GM04504 (cell line): ENCODE measurements at regions not wholly inside any gene's neighbourhood (a gene's known extent, or its start where the extent isn't known, plus 50 kb on each side); places are given as distances from the start of the nearest gene placed in this dataset.

ENCODE experiments used
- DNase-seq: peaks from one replicate; pipeline ENCODE4 v3.0.0-alpha.2; 2012; ENCODE audit warnings: low read depth

DNA sequence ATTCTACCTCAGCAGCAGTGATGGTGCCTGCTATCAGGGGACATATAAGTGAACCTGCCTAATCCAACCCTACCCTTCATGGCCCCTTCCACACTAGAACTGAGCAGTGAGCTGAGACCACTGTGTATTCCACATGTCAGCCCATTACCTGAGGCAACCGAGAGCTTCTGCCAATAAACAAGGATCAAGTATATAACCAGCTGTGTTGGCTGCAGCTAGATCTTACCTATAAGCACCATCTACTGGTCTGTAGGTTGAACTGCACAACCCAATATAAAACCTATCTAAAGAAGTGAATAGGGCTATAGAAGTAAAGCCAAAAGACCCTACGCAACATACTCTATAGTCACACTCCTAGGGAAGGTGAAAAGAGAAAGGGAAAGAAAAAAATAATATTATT, 376.9 kb downstream of the HHIPL2 start:
- DNase-seq, result peak; percentile 19

GRCh38 chr1:222168621-222169020, 379.3 kb downstream of the HHIPL2 start:
- no peak for DNase-seq

DNA sequence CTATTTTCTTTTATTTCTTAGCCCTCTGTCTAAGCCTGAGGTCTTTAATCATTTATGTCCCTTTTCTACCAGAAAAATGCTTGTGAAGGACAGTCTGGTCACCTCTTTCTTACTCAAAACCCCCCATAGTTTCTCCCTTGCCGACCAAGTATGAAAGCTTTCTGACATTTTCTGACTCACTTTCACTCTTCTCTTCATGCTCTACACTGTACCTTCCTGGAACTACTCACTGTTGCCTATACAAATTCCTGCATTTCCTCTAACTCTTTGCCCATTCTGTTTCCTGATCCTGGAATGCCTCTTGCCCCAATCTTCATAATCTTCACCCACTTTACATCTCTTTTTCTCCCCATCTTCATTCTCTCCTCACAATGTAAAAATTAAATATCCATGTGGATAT, 380.0 kb downstream of the HHIPL2 start:
- DNase-seq, result no peak

DNA sequence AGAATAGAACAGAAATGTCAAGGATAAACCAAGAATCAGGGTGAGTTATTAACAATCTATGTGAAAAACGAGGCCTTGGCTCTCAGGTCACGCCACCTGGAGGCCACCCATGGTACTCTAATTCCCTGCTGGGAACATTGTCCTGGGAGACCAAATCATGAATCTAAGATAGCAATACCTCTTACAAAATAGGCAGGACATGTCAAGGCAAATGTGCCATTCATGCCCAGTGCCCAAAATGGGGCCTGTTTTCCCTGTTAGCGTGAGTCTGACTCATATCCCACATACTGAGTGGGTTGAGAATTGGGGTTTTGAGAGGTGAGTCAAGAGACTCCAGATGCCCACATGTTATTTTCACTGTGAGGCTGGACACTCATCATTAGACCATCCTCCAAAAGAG, 380.8 kb downstream of the HHIPL2 start:
- peak; percentile 75 for DNase-seq

DNA sequence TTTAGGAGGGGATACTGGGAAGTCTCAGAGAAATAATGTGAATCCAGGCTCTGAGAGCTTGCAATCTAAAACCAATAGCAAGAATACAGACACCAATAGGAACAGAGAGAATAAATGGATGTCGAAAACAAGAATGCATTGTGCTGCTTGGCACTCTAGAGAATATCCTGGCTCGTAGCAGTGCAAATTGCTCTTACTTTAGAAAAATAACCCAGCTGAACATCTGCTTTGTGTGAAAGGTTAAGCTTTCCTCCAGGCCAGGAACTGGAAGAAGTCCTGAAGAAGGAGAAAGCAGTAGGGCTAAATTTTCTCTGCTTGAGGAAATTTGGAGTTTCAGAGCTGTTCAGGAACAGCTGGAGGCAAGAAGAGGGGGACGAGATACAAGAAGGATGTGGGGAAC, 382.3 kb downstream of the HHIPL2 start:
- no peak for DNase-seq

GRCh38 chr1:222163895-222164294, 384.0 kb downstream of the HHIPL2 start:
- DNase-seq, result no peak

DNA sequence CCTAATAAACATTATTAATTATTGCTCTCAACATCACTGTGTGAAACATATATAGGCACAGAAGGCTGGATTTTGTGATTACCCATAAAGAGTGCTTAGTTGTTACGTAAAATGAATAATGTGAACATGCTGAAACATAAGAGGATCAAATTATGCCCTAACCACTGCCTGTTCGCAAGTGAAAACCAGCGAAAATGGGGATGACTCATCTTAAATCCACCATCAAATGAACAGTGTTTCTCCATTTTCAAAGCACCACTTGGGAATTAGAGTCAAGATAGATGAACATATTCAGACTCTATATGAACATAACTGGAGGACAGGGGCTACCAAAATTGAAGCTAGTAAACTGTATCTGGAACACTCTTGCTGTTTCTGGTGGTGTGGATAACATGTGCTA, 386.2 kb downstream of the HHIPL2 start:
- no peak for DNase-seq

DNA sequence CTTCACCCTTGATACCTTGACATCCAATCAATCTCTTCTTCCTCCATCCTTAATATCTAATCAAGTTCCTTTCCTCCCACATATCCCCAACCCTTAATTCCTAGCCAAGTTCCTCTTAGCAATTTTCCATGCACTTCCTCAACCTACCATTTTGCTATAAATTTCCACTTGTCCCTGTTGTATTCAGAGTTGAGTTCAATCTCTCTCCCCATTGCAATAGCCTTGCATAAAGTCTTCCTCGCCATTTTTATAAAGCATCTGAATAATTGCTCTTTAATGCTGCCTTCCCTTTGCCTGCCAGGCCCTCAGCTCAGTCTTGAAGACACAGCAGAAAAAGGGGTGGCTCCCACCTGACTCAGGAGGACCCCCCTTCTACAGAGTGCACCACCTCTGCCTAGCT, 390.3 kb downstream of the HHIPL2 start:
- no peak for DNase-seq

DNA sequence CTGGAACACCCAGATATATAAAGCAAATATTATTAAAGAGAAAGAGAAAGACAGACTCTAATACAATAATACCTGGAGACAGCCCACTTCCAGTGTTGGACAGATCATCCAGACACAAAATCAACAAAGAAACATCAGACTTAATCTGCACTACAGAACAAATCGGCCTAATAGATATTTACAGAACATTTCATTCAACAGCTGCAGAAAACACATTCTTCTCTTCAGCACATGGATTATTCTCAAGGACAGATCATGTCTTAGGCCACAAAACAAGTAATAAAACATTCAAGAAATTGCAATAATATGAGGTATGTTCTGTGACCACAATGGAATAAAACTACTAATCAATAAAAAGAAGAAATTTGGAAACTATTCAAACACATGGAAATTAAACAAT, 398.3 kb upstream of the DUSP10 start:
- no peak for DNase-seq

DNA sequence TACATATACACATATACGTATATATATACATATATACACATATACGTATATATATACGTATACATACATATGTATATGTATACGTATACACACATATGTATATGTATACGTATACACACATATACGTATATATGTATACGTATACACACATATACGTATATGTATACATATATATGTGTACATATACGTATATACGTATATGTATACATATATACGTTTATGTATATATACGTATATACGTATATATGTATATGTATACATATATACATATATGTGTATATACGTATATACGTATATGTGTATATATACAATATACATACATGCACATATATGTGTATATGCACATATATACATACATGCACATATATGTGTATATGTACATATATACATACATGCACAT, 396.2 kb upstream of the DUSP10 start:
- DNase-seq, result no peak

DNA sequence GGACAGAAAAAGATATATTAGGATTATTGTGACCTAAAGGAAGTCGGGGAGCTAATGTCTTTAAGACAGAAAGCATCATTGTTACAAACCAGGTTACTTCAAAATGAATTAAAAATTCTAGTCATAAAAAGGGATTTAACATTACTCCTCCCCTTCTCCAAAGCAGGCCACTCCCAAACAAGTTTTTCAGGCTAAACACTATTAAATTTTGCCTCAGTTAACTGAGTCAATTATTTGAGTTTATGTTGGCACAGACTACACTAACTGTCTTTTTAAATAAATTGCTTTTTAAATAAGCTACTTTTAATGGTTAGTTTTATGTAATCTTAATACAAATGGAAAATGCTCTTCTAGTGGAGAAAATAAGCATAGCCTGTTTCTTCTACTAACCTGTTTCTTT, 395.0 kb upstream of the DUSP10 start:
- DNase-seq, result no peak

DNA sequence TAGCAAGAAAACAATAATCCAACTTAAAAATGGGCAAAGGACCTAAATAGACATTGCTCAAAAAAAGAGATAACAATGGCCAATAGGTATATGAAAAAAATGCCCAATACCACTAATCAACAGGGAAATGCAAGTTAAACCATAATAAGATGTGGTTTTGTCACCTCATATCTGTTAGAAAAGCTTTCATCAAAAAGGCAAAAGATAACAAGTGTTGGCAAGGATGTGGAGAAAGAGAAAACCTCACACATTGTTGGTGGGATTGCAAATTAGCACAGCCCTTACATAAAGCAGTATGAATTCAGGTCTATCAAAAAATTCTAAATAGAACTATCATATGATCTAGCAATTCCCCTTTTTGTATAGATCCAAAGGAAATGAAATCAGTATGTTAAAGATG, 387.2 kb upstream of the DUSP10 start:
- DNase-seq, result no peak

GRCh38 chr1:222127526-222128152, 385.8 kb upstream of the DUSP10 start:
- no peak for DNase-seq

DNA sequence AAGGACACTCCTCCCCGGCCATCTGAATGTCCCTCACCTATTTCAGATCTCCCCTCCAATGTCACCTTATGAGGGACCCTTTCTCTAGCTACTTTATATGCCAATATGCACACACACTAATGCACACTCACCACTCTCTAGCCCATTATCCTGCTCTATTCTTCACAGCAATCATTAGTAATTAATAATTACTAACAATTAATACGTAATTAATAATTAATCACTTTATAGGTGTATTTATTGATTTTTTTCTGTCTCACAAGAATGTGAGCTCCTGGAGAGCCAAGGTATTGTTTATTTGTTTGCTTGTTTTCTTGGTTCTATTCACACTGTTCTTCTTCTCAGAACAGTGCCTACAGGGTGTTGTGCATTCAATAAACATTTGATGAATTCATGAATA, 385.2 kb upstream of the DUSP10 start:
- DNase-seq, result no peak

- no peak for DNase-seq
Measured at GRCh38 chr1:222126052-222126451, 384.2 kb upstream of the DUSP10 start.

- no peak for DNase-seq
Measured at GRCh38 chr1:222124602-222125001, 382.7 kb upstream of the DUSP10 start.

DNA sequence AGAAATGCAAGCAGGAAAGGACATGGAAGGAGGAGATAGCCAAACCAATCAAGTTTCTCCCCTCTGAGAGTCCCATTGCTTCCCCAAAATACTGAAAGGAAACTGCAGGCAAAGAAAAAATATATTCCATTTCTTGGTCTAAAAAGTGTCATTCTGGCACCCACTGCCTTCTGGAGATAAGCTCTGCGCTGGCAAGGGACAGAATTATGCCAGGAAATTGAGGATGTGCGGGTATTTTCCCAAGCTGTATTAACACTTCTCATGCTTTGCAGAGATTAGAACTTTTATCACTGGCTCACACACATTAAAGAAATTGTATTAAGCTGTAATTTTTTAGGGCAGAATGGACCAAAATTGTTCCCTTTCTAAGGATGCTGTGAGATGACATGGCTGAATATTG, 381.2 kb upstream of the DUSP10 start:
- no peak for DNase-seq

DNA sequence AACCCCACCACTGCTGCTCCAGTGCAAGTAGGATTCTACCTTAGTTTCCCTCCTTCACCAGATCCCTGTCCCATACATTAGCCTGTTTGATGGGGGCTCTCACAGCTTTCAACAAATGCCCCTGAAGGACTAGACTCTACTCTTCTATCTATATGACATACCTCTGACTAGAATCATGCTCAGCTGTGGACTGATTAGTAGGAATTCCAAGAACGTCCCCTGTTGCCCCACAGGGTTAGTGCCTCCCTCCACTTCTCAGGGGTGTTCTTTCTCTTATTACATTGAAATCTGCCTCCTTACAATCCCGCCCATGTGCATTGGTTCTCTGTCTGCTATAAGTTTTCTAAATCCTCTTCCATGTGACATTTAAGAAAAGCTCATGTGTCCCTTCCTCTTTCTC, 375.9 kb upstream of the DUSP10 start:
- DNase-seq, result no peak

- no peak for DNase-seq
Measured at GRCh38 chr1:222114536-222115156, 372.8 kb upstream of the DUSP10 start.

- DNase-seq, result no peak
Measured at GRCh38 chr1:222109836-222110235, 367.9 kb upstream of the DUSP10 start.

DNA sequence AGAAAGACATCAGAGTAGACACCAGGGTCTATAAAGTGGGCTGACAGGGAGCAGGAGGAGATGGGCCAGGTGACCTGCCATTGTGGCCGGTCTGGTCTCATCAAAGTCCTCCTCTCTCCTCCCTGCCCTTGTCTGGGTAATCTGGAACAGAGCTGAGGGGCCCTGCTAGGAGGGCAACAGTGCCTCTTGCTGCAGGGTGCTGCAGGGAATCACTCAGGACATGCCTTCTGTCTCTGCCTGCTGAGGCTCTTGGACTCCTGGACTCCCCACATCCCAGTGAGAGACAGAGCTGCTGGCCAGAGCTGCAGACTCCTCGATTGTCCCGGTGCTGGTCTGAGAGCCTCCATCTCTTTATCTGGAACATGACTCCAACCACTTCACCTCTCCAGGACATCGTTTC, 366.1 kb upstream of the DUSP10 start:
- DNase-seq, result no peak

- DNase-seq, result no peak
Measured at GRCh38 chr1:222107267-222107666, 365.4 kb upstream of the DUSP10 start.

DNA sequence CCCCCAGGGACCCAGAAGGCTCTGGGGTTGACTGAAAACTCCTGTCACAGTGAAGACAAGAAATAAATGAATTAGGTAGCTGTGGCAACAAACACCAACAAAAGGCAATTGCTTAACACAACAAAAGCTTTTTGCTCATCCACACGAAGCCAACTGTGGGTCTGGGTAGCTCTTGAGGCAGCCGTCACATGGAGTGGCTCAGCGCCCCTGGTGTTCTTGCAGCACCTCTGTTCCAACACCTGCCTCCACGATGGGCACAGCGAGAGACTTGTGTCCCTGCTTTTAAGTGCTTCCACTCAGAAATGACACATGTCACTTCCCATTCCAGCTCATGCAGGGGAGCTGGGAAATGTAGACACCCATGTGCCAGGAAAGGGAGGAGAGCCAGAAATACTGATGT, 364.5 kb upstream of the DUSP10 start:
- no peak for DNase-seq

- no peak for DNase-seq
Measured at GRCh38 chr1:222105861-222106260, 364.0 kb upstream of the DUSP10 start.

- DNase-seq, result no peak
Measured at GRCh38 chr1:222105393-222105737, 363.5 kb upstream of the DUSP10 start.
